WTC11 (cell line): ENCODE measurements at regions not wholly inside any gene's neighbourhood (a gene's known extent, or its start where the extent isn't known, plus 50 kb on each side); places are given as distances from the start of the nearest gene placed in this dataset.

Experiments used
- GABPB1 ChIP-seq: sonication (generic); formaldehyde crosslinking; IDR thresholded peaks from 2 replicates; pipeline ENCODE4 v1.8.1; 2023; ENCODE audit warnings: mild to moderate bottlenecking, missing genetic modification reagents
- IRF2 ChIP-seq: sonication (generic); formaldehyde crosslinking; IDR thresholded peaks from 2 replicates; pipeline ENCODE4 v1.8.0; 2022; ENCODE audit warnings: low read depth, missing genetic modification reagents, borderline replicate concordance
- TF ChIP-seq, protein P1 (sequence below): sonication (generic); formaldehyde crosslinking; conservative IDR thresholded peaks from 2 replicates; pipeline ENCODE4 v1.8.1; 2022; ENCODE audit warnings: mild to moderate bottlenecking, missing genetic modification reagents
- TF ChIP-seq, protein P2 (sequence below): sonication (generic); formaldehyde crosslinking; IDR thresholded peaks from 2 replicates; pipeline ENCODE4 v1.8.1; 2023; ENCODE audit warnings: mild to moderate bottlenecking, missing genetic modification reagents, moderate library complexity
- TF ChIP-seq, protein P3 (sequence below): fragments of 200-600 bp; IDR thresholded peaks from 2 replicates; pipeline ENCODE4 v1.8.0; 2022; ENCODE audit warnings: antibody characterized with exemption

DNA sequence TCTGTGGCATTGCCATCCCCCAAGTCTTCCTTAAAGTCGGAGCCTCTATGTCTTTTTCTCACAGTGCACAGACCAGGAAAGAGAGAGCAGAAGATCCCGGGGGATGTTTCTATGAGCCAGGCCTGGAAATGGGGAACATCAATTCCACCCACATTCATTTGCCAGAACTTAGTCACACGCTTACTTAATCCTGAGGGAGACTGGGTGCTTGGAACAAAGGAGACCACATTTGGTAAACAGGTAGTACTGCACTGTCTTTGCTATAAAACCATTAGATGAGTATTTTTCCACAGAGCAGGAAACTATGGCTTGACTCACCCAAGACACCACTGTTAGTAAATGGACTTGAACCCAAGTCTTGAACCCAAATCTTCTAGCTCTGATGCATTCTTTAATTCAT is 60.7 kb upstream of the CTTNBP2NL start:
- TF ChIP-seq, protein P1, sequence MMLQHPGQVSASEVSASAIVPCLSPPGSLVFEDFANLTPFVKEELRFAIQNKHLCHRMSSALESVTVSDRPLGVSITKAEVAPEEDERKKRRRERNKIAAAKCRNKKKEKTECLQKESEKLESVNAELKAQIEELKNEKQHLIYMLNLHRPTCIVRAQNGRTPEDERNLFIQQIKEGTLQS, result no peak
- TF ChIP-seq, protein P2, sequence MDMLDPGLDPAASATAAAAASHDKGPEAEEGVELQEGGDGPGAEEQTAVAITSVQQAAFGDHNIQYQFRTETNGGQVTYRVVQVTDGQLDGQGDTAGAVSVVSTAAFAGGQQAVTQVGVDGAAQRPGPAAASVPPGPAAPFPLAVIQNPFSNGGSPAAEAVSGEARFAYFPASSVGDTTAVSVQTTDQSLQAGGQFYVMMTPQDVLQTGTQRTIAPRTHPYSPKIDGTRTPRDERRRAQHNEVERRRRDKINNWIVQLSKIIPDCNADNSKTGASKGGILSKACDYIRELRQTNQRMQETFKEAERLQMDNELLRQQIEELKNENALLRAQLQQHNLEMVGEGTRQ (CRISPR knock-in tag), result no peak
- TF ChIP-seq, protein P3, sequence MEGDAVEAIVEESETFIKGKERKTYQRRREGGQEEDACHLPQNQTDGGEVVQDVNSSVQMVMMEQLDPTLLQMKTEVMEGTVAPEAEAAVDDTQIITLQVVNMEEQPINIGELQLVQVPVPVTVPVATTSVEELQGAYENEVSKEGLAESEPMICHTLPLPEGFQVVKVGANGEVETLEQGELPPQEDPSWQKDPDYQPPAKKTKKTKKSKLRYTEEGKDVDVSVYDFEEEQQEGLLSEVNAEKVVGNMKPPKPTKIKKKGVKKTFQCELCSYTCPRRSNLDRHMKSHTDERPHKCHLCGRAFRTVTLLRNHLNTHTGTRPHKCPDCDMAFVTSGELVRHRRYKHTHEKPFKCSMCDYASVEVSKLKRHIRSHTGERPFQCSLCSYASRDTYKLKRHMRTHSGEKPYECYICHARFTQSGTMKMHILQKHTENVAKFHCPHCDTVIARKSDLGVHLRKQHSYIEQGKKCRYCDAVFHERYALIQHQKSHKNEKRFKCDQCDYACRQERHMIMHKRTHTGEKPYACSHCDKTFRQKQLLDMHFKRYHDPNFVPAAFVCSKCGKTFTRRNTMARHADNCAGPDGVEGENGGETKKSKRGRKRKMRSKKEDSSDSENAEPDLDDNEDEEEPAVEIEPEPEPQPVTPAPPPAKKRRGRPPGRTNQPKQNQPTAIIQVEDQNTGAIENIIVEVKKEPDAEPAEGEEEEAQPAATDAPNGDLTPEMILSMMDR, result no peak
- TF ChIP-seq GABPB1 (CRISPR knock-in tag) (no peak), IRF2 (CRISPR knock-in tag) (no peak)
